ENCODE measurements at regions not wholly inside any gene's neighbourhood (a gene's known extent, or its start where the extent isn't known, plus 50 kb on each side); places are given as distances from the start of the nearest gene placed in this dataset.

- no peak for TF ChIP-seq CTCF (conservative IDR thresholded peaks at IDR 0.05; ENCODE audit: low read depth, low read length)
- no peak for TF ChIP-seq EZH2 (IDR thresholded peaks at IDR 0.05; ENCODE audit: borderline replicate concordance, low read depth, low read length, poor library complexity, severe bottlenecking)
Observed at GRCh38 chr10:110392121-110392520, 87.4 kb upstream of the SMNDC1 start.

Data from A673 (cell line).